Thoracic aorta (tissue), 2 donors: ENCODE measurements at regions not wholly inside any gene's neighbourhood (a gene's known extent, or its start where the extent isn't known, plus 50 kb on each side); places are given as distances from the start of the nearest gene placed in this dataset.

Experiments
- ATAC-seq: fragments of 150-250 bp; one replicate; pipeline ENCODE4 v1.8.0; 2017; ENCODE audit warnings: low read depth; ENCODE audit not compliant: insufficient number of reproducible peaks, low FRiP score
- DNase-seq: peaks from one replicate; pipeline ENCODE4 v3.0.0-alpha.2; 2020; ENCODE audit warnings: low spot score
- H3K27ac ChIP-seq, 2 donors: fragments of 200-600 bp; sonication (generic); 1 replicate in 1 of 2; 2 replicates in 1 of 2; pipeline ENCODE4 v1.5.1; 2016; ENCODE audit warnings: mild to moderate bottlenecking in 2 of 2, moderate library complexity in 2 of 2
- H3K27me3 ChIP-seq: fragments of 200-600 bp; sonication (generic); replicated peaks from 2 replicates; pipeline ENCODE4 v1.6.0; 2016; ENCODE audit warnings: mild to moderate bottlenecking; ENCODE audit not compliant: insufficient read depth
- H3K36me3 ChIP-seq: fragments of 200-600 bp; sonication (generic); one replicate; pipeline ENCODE4 v1.5.1; 2016
- H3K4me1 ChIP-seq, 2 donors: fragments of 200-600 bp; sonication (generic); 1 replicate in 1 of 2; 2 replicates in 1 of 2; pipeline versions ENCODE4 v1.5.1 to v1.6.0; 2016; ENCODE audit warnings: low read depth in 2 of 2, mild to moderate bottlenecking in 1 of 2; ENCODE audit not compliant: control insufficient read depth in 1 of 2
- H3K4me3 ChIP-seq: fragments of 200-600 bp; sonication (generic); 2 replicates; pipeline ENCODE4 v1.5.1; 2016; ENCODE audit warnings: mild to moderate bottlenecking
- H3K9me3 ChIP-seq: fragments of 200-600 bp; sonication (generic); 2 replicates; pipeline ENCODE4 v1.5.1; 2016
- CTCF ChIP-seq: fragments of 200-600 bp; sonication (generic); IDR thresholded peaks from one replicate; pipeline ENCODE4 v1.5.1; 2019; ENCODE audit warnings: antibody characterized with exemption

DNA sequence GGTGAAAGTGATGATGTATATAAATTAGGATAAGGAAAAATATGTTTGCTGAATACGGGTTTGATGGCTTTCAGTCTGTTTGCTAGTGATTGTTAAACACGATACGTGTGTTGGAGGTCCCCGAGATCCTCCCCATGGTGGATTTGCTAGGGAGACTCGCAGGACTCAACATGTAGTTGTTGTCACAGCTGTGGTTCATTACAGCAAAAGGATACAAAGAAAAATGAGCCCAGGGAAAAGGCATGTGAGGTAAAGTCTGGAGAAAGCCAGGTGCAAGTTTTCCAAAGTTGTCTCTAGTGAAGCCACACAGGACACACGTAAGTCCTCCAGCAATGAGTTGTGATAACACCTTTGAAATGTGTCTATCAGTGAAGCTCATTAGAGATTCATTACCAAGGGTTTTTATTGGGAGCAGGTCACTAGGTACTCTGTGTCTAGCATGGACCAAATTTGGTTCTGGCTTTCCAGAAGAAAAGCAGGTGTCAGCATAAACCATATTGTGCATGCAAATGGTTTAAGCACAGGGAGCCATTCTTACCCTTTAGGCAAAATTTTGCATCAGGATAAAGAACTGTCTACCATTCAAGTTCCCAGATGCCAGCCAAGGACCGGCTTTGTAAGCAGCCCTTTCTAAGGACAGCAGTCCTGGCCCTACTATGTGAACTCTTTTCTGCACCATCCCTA is 215.2 kb upstream of the WSCD1 start:
- no peak overlapping the region for H3K27ac ChIP-seq
- no peaks in the 10 kb centered on the region for H3K27me3 ChIP-seq
- no peak for DNase-seq
- no peaks in the 10 kb centered on the region for H3K36me3 ChIP-seq
- no peaks in the 10 kb centered on the region for H3K9me3 ChIP-seq
- ATAC-seq: no peak
- no peak for TF ChIP-seq CTCF
- H3K4me3 ChIP-seq: no peak overlapping the region
- H3K4me1 ChIP-seq: no peaks in the 10 kb centered on the region

GRCh38 chr17:5861246-5861645 is 208.9 kb upstream of the WSCD1 start:
- Histone ChIP-seq H3K4me1 (no peaks in the 10 kb centered on the region), H3K27me3 (no peaks in the 10 kb centered on the region), H3K36me3 (no peaks in the 10 kb centered on the region), H3K4me3 (no peak overlapping the region), H3K9me3 (no peaks in the 10 kb centered on the region), H3K27ac (no peak overlapping the region)
- ATAC-seq (no peak), DNase-seq (no peak)
- TF ChIP-seq CTCF: no peak

DNA sequence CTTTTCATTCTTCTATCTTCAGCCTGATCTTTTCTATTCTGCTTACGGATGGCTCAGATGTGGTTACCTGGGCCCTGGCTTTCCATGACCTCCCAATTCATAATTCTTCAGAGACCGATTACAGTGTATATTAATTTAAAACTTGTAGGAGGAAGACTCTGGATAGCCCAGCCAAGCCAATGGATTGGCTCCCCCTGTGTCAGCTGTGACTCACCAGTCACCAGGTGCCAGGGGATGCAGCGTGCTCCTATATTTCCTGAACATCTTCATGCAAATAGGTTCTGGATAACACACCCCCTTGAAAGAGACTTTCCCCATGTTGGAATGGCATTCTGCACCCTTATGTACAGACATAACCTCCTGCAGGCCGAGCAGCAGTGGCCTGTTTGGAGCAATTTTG is 208.3 kb upstream of the WSCD1 start:
- H3K9me3 ChIP-seq: no peaks in the 10 kb centered on the region
- no peaks in the 10 kb centered on the region for H3K36me3 ChIP-seq
- no peak overlapping the region for H3K4me3 ChIP-seq
- no peak for DNase-seq
- ATAC-seq: no peak
- TF ChIP-seq CTCF: no peak
- H3K27ac ChIP-seq: no peak overlapping the region
- no peaks in the 10 kb centered on the region for H3K27me3 ChIP-seq
- H3K4me1 ChIP-seq: no peaks in the 10 kb centered on the region

DNA sequence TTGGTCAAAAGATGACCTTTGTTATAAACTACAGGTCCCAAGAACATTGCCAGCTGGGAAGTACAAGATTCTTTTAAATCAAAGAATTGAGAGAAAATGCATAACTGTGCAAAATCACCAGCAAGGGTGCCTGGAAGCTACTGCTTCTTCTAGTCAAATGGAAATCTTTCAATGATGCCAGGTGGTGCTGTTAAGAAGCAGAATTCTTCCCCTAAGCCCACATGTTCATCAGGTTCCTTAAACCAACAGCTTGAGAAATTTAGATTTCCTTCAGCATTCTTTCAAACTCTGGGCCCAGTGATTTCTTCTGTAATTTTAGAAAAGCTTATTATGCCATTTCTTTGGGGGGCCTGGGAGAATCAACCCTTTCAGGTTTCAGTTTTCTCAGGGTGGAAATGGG is 207.8 kb upstream of the WSCD1 start:
- no peak for ATAC-seq
- no peaks in the 10 kb centered on the region for H3K4me1 ChIP-seq
- no peak for TF ChIP-seq CTCF
- H3K9me3 ChIP-seq: no peaks in the 10 kb centered on the region
- no peaks in the 10 kb centered on the region for H3K36me3 ChIP-seq
- DNase-seq: no peak
- no peak overlapping the region for H3K27ac ChIP-seq
- H3K27me3 ChIP-seq: no peaks in the 10 kb centered on the region
- H3K4me3 ChIP-seq: no peak overlapping the region

- DNase-seq (no peak), ATAC-seq (no peak)
- Histone ChIP-seq H3K27ac (no peak overlapping the region), H3K9me3 (no peaks in the 10 kb centered on the region), H3K27me3 (no peaks in the 10 kb centered on the region), H3K4me3 (no peak overlapping the region), H3K4me1 (no peaks in the 10 kb centered on the region), H3K36me3 (no peaks in the 10 kb centered on the region)
- no peak for TF ChIP-seq CTCF
These were observed 205.2 kb upstream of the WSCD1 start for GRCh38 chr17:5864741-5865657.
